CD4-positive, alpha-beta T cell treated with Interleukin-12 subunit alpha and Interleukin-12 subunit beta, for 1 hour (primary cell): ENCODE measurements at regions not wholly inside any gene's neighbourhood (a gene's known extent, or its start where the extent isn't known, plus 50 kb on each side); places are given as distances from the start of the nearest gene placed in this dataset.

Experiments
- DNase-seq: peaks from one replicate; pipeline ENCODE4 v3.0.0-alpha.2; 2020

- no peak for DNase-seq
Observed at GRCh38 chr1:23639460-23640095, 52.0 kb upstream of the RPL11 start.

DNA sequence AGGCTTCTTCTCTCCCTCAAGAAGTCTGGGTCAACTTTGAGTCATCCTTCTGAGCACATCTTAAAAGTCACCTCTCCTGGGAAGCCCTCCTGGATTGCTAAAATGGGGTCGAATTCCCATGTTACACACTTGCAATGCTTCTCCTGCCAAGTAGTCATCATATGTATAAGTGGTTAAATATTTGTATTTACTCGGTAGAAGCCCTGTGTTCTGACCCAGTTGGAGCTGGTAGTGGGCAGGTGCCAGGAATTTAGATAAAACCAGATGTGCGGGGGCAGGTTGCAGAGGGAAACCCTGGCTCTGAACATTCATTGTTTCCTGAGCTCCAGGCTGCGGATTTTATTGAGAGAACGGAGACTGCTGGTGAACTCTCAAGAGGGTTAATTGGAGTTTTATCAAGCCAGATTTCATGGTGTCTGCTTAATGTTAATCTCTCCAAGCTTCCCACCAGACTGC lies 52.8 kb upstream of the RPL11 start:
- no peak for DNase-seq

GRCh38 chr1:23638188-23638619 lies 53.4 kb upstream of the RPL11 start:
- DNase-seq, result no peak

GRCh38 chr1:23636009-23636408 lies 55.6 kb upstream of the RPL11 start:
- DNase-seq, result no peak

- DNase-seq, result peak; percentile 80
Observed at GRCh38 chr1:23634840-23635651, 56.6 kb upstream of the RPL11 start.

DNA sequence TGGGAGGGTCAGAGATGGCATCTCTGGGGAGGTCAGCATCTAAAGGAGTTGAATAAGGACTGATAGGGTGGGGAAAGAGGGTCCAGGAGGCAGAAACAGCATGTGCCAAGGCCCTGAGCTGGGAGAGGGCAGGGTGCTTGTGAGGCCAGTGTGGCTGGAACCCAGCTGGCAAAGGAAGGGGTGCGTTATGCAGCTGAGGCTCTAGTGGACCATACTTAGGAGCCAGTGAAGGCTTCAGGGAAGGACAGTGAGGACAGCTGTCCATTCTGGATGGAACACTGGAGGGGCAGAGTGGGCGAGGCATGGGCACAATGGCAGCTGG lies 57.1 kb upstream of the RPL11 start:
- no peak for DNase-seq

- DNase-seq, result no peak
Observed at GRCh38 chr1:23632479-23633160, 59.0 kb upstream of the RPL11 start.

GRCh38 chr1:23629708-23630290 lies 61.8 kb upstream of the RPL11 start:
- DNase-seq, result no peak

- no peak for DNase-seq
Observed at GRCh38 chr1:23628951-23629387, 62.6 kb upstream of the RPL11 start.

DNA sequence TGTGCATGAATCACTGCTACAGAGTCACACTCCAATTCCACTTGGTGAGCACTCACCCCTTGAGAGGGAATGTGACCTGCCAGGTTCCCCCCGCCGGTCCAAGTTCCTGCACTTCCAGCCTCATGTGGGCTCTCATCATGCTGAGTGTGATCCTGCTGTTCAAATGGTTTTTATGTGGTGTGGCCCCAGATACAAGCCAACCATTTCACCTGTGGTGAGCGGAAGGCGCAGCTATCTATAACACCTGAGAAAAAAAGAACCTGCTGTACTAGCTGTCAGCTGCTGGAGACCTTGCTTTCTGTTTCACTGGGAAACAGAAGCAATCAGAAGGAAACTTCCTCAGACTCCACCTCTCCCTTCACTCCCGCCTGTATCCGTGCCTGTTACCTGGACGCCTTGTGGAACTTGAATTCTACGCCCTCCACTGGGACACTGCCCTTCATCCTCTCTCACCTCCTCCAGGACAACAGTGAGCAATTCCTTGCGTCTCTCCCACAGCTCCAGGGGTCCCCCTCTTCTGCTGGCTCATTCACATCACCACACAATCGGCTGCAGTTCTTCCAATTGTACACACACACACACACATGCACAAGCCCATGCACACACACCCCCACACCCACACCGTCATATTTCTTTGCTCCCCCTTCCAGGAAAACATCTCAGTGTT lies 64.4 kb upstream of the RPL11 start:
- peak; percentile 49 for DNase-seq

DNA sequence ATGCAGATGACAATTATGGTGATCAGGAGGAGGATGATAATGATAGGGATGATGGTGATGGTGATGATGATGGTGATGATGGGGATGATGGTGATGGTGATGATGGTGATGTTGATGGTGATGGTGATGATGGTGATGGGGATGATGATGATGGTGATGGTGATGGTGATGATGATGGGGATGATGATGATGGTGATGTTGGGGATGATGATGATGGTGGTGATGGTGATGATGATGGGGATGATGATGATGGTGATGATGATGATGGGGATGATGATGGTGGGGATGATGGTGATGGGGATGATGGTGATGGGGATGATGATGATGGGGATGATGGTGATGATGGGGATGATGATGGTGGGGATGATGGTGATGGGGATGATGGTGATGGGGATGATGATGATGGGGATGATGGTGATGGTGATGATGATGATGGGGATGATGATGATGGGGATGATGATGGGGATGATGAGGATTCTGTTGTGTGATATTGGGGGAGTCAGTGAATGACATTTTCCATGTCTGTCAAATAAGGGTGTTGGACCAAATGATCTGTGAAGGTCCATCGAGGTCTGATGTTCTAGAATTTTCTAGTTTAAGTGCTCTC lies 65.6 kb upstream of the RPL11 start:
- no peak for DNase-seq

DNA sequence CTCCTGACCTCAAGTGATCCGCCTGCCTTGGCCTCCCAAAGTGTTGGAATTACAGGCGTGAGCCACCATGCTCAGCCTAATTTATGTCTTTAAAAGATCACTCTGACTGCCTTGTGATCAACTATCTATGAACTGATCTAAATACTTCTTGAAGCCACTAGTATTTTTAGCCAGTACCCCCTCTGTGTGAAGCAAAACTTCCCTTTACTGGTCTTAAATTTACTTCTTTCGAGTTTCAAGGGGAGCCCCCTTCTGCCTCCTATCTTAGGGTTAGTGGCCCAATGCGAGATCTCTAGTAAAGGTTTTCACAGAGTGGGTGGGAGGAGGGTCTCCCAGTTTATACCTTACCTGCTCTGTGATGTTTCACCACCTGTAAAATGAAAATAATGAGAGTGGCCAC lies 66.1 kb upstream of the RPL11 start:
- no peak for DNase-seq

DNA sequence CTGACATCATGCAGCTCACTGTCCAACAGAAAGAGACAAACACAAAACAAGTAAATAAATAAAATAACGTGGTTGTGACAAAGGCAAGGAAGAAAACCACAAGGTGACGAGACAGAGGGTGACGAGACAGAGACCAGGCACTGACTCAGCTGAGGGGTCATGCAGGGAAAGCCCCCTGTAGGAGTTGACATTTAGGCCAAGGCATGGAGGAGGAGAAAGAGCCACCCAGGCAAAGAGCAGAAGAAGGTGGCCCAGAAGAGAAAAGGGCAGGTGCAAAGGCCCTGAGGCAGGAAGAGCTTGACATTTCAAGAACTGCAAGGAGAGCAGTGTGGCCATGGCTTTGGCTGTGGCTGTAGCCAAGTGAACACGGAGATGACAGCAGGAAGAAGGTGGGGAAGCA lies 65.1 kb upstream of the ID3 start:
- DNase-seq, result no peak

DNA sequence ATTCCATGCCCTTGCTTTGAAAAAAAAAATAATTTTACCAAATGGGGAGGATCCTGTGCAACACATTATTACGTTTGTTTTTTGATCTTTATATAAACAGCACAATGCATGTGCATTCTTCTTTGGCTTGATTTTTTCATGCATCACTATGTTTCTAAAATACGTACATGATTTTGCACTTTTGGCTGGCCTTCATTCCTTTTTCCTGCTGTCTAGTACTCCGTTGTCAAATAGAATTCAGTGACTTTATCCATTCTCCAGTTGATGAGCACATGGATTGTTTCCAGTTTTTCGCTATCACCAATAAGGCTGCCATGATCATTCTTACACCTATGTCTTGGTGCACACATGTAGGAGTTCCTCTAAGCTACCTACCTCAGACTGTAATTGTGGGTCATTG lies 63.0 kb upstream of the ID3 start:
- DNase-seq, result no peak

- no peak for DNase-seq
Observed at GRCh38 chr1:23620605-23621004, 61.3 kb upstream of the ID3 start.

DNA sequence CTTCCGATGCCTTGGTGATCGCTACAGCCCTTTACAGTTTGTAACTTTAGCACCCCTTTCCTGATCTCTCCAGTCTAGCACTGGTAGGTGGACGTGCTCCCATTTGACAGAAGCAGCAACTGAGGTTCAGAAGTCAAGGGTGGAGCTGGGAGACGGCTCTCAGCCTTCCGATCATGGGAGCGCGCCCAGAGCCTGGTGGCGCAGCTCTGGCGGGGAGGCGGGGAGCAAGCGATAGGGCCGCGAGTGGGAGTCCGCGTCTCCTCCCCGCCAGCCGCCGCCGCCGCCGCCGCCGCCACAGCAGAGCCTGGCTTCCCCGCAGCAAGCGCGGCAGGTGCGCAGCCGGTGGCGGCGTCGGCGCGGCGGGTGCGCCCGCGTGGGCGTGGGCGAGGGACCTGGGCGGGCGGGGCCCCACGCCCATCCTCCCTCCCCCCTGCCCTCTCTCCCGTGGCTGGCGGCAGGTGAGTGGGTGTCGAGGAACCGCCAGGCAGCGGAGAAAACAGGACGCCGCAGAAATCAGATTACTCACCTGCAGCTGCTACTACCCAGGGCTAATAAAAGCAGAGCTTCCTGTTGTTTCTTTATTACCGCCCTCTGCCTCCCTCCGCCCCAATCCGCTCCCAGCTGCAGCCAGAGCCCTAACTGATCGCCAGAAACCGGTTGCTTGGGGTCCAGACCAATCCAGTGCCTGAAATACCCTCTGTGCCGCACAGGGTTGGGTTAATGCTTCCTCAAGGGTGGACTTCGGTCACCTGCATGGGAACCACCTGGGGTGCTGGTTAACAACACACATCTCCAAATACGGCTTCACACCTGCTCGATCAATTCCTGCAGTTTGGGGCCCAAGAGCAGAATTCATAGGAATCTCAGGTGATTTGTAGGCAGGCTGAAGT lies 60.2 kb upstream of the ID3 start:
- DNase-seq, result peak; percentile 91

- DNase-seq, result no peak
Observed at GRCh38 chr1:23618586-23619083, 59.3 kb upstream of the ID3 start.

DNA sequence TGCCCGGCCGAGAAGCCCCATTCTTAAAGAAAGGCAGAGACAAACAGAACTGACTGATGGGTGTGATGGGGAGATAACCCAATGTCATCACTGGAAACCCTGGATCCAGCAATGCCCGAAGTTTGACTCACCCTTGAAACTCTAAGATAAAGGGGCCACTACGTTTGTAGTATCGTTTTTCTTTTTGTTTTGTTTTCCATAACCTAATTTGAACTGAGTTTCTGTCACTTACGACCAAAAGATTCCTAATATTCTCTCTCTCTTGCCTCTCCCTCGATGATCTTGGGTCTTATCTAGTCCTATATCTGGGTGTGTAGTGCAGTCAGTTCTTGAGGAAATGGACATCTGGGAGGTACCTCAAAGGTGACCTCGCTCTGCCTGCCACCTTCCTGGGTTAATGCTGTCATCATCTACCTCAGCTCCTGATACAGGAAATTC lies 57.8 kb upstream of the ID3 start:
- no peak for DNase-seq

DNA sequence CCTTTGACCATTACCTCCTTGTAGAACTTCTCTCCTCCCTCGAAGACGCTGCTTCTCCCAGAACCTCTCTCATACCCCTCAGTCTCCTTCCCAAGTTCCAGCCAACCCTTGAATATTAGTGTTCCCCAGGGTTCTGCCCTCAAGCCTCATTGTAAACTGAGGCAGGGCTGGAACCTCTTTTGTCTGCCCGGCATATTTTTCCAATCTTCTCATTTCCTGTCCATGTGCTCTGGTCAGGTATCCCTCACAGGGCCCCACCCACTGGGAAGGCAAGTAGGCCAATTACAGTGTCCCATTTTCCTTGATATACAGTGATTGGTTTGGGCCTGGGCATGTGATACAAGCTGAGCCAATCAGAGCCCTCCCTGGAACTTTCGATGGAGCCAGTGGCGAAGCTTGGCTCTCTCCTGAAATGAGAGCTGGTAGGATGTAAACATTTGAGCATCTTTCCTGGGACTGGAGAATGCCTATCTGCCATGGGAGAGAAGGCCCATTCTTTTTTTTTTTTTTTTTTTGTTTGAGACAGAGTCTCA lies 57.1 kb upstream of the ID3 start:
- DNase-seq, result no peak

DNA sequence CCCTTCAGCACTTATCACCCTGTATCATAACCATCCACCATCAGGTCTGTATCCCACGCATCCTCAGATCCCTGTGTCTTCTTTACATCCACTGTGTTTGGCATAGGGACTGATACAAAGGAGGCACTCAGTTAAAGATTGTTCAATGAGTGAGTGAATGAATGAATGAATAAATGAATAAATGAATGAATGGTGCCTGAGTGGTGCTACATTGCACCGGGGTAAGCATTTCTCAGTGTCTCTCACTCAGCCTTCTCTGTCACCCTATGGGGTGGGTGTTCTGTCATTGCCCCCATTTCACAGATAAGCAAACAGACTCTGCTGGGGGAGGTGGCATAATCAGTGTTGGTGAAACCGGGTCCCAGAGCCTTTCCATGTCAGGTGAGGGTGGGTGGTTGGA lies 56.6 kb upstream of the ID3 start:
- no peak for DNase-seq

GRCh38 chr1:23615423-23615822 lies 56.1 kb upstream of the ID3 start:
- DNase-seq, result no peak
